PFSK-1 (cell line): ENCODE measurements at regions not wholly inside any gene's neighbourhood (a gene's known extent, or its start where the extent isn't known, plus 50 kb on each side); places are given as distances from the start of the nearest gene placed in this dataset.

Experiments
- POLR2AphosphoS5 ChIP-seq: IDR thresholded peaks from 2 replicates; pipeline ENCODE4 v1.6.1; 2012; ENCODE audit warnings: low read depth, mild to moderate bottlenecking, control low read depth, low read length, moderate library complexity
- SIN3A ChIP-seq: IDR thresholded peaks from 2 replicates; pipeline ENCODE4 v1.6.1; 2012; ENCODE audit warnings: mild to moderate bottlenecking, low read length, moderate library complexity, borderline replicate concordance; ENCODE audit not compliant: insufficient read depth
- TAF1 ChIP-seq: IDR thresholded peaks from 2 replicates; pipeline ENCODE4 v1.6.1; 2012; ENCODE audit warnings: low read length, control low read depth, borderline replicate concordance; ENCODE audit not compliant: insufficient read depth
- TF ChIP-seq, protein P1 (sequence below), 2 experiments: IDR thresholded peaks; 2 replicates each; pipeline versions ENCODE4 v1.6.1 to v1.8.0; 2011 to 2012; ENCODE audit warnings: low read depth in 2 of 2, low read length in 2 of 2, control low read depth in 1 of 2, inconsistent platforms in 1 of 2, mild to moderate bottlenecking in 1 of 2, moderate library complexity in 1 of 2; ENCODE audit not compliant: insufficient read depth in 1 of 2

DNA sequence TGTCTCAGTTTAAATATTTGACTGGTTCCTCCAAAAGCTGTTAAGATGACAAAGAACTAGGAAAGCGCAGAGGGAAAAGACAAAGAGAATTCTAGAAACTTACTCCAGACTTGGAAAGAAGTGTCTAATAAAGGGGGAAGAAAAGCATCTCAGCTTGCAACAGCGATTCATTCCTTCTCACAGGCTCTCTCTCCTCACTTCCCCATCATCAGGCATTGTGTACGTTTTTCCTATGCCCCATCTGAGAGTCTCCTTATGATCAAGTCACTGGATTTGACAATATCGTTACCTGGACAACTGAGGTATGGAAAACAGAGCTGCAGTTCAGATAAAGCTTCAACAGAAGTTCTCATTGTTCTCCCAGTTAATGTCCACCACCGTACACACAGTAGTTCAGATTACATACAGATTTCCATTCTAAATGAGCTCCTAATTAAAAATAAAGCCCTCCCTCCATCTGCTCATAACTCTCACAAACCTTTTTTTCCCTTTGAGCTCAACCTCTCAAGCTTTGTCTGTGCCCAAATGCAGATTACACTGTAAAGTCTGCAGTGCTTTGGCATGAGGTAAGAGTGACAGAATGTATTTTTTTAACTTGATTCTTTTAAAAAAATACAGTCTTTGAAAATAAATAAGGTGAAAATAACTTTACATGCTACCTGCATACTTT is 254.4 kb upstream of the THBS1 start:
- TF ChIP-seq POLR2AphosphoS5 (no peak), TAF1 (no peak), SIN3A (no peak)
- TF ChIP-seq, protein P1, sequence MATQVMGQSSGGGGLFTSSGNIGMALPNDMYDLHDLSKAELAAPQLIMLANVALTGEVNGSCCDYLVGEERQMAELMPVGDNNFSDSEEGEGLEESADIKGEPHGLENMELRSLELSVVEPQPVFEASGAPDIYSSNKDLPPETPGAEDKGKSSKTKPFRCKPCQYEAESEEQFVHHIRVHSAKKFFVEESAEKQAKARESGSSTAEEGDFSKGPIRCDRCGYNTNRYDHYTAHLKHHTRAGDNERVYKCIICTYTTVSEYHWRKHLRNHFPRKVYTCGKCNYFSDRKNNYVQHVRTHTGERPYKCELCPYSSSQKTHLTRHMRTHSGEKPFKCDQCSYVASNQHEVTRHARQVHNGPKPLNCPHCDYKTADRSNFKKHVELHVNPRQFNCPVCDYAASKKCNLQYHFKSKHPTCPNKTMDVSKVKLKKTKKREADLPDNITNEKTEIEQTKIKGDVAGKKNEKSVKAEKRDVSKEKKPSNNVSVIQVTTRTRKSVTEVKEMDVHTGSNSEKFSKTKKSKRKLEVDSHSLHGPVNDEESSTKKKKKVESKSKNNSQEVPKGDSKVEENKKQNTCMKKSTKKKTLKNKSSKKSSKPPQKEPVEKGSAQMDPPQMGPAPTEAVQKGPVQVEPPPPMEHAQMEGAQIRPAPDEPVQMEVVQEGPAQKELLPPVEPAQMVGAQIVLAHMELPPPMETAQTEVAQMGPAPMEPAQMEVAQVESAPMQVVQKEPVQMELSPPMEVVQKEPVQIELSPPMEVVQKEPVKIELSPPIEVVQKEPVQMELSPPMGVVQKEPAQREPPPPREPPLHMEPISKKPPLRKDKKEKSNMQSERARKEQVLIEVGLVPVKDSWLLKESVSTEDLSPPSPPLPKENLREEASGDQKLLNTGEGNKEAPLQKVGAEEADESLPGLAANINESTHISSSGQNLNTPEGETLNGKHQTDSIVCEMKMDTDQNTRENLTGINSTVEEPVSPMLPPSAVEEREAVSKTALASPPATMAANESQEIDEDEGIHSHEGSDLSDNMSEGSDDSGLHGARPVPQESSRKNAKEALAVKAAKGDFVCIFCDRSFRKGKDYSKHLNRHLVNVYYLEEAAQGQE (IDR thresholded peaks at IDR 0.05; ENCODE audit: insufficient read depth in 1 of 2, low read depth in 2 of 2, low read length in 2 of 2): no peak
